MM.1S (cell line): ENCODE measurements at regions not wholly inside any gene's neighbourhood (a gene's known extent, or its start where the extent isn't known, plus 50 kb on each side); places are given as distances from the start of the nearest gene placed in this dataset.

ENCODE experiments used
- CTCF ChIP-seq: fragments of 300-600 bp; sonication (generic); IDR thresholded peaks from 2 replicates; pipeline ENCODE4 v1.5.1; 2016; ENCODE audit warnings: antibody characterized with exemption, low read length, mixed read lengths
- EZH2 ChIP-seq: fragments of 300-600 bp; sonication (generic); optimal IDR thresholded peaks from 2 replicates; pipeline ENCODE3; 2017; ENCODE audit warnings: low read depth, mild to moderate bottlenecking, antibody characterized with exemption, low read length, mixed read lengths
- EZH2phosphoT487 ChIP-seq: fragments of 300-600 bp; sonication (generic); IDR thresholded peaks from 2 replicates; pipeline ENCODE4 v1.6.1; 2018; ENCODE audit warnings: antibody characterized with exemption, low read length

- no peak for TF ChIP-seq CTCF
- no peak for TF ChIP-seq EZH2
- no peak for TF ChIP-seq EZH2phosphoT487
Observed at GRCh38 chr13:90709319-90709718, 638.2 kb upstream of the MIR17HG start.
